RWPE2 (cell line): ENCODE measurements at regions not wholly inside any gene's neighbourhood (a gene's known extent, or its start where the extent isn't known, plus 50 kb on each side); places are given as distances from the start of the nearest gene placed in this dataset.

ENCODE experiments used
- ATAC-seq: fragments of 200-7000 bp; cut with Tn5 transposase; 3 replicates; pipeline ENCODE4 v1.9.1; 2021; ENCODE audit warnings: low read depth
- DNase-seq: peaks from one replicate; pipeline ENCODE4 v3.0.0-alpha.2; 2020; ENCODE audit warnings: low spot score
- H3K27ac ChIP-seq: fragments of 450-650 bp; 2 replicates; pipeline ENCODE4 v1.5.1; 2017; ENCODE audit warnings: mild to moderate bottlenecking; ENCODE audit not compliant: poor library complexity, severe bottlenecking
- H3K27me3 ChIP-seq: fragments of 250-450 bp; sonication (Bioruptor Pico); 2 replicates; pipeline ENCODE4 v1.5.1; 2021; ENCODE audit warnings: mild to moderate bottlenecking, moderate library complexity; ENCODE audit not compliant: insufficient read depth, poor library complexity, severe bottlenecking
- H3K36me3 ChIP-seq: fragments of 250-450 bp; sonication (Bioruptor Pico); 2 replicates; pipeline ENCODE4 v1.5.1; 2020; ENCODE audit warnings: low read depth, mild to moderate bottlenecking, moderate library complexity
- H3K4me1 ChIP-seq: fragments of 250-450 bp; sonication (Bioruptor Pico); 2 replicates; pipeline ENCODE4 v1.5.1; 2021; ENCODE audit warnings: mild to moderate bottlenecking, moderate library complexity; ENCODE audit not compliant: insufficient read depth, poor library complexity, severe bottlenecking
- H3K4me3 ChIP-seq: fragments of 250-450 bp; sonication (Bioruptor Pico); 2 replicates; pipeline ENCODE4 v1.5.1; 2021; ENCODE audit warnings: mild to moderate bottlenecking, moderate library complexity; ENCODE audit not compliant: severe bottlenecking
- H3K9me3 ChIP-seq: fragments of 250-450 bp; sonication (Bioruptor Pico); 2 replicates; pipeline ENCODE4 v1.5.1; 2021; ENCODE audit warnings: mild to moderate bottlenecking, moderate library complexity; ENCODE audit not compliant: severe bottlenecking
- TF ChIP-seq, protein P1 (sequence below): fragments of 450-650 bp; IDR thresholded peaks from one replicate; pipeline ENCODE4 v1.5.1; 2017; ENCODE audit warnings: mild to moderate bottlenecking, moderate library complexity; ENCODE audit not compliant: poor library complexity, severe bottlenecking

DNA sequence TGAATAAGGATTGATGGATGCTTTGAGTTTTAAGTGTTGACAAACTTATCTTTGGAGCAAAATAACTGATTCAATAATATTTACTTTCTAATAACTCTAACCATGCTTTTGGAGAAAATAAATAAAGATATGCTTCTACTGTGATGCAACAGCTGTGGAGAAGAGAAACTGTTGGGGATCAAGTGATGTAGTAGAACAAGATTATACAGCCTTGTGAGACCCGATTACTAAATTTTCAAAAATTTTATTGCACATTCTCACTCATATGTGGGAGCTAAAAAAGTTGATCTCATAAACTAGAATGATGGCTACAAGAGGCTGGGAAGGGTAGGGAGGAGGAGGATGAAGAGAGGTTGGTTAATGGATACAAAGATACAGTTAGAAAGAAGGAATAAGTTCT is 85.5 kb upstream of the OXGR1 start:
- no peak for ATAC-seq
- TF ChIP-seq, protein P1, sequence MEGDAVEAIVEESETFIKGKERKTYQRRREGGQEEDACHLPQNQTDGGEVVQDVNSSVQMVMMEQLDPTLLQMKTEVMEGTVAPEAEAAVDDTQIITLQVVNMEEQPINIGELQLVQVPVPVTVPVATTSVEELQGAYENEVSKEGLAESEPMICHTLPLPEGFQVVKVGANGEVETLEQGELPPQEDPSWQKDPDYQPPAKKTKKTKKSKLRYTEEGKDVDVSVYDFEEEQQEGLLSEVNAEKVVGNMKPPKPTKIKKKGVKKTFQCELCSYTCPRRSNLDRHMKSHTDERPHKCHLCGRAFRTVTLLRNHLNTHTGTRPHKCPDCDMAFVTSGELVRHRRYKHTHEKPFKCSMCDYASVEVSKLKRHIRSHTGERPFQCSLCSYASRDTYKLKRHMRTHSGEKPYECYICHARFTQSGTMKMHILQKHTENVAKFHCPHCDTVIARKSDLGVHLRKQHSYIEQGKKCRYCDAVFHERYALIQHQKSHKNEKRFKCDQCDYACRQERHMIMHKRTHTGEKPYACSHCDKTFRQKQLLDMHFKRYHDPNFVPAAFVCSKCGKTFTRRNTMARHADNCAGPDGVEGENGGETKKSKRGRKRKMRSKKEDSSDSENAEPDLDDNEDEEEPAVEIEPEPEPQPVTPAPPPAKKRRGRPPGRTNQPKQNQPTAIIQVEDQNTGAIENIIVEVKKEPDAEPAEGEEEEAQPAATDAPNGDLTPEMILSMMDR, result no peak

DNA sequence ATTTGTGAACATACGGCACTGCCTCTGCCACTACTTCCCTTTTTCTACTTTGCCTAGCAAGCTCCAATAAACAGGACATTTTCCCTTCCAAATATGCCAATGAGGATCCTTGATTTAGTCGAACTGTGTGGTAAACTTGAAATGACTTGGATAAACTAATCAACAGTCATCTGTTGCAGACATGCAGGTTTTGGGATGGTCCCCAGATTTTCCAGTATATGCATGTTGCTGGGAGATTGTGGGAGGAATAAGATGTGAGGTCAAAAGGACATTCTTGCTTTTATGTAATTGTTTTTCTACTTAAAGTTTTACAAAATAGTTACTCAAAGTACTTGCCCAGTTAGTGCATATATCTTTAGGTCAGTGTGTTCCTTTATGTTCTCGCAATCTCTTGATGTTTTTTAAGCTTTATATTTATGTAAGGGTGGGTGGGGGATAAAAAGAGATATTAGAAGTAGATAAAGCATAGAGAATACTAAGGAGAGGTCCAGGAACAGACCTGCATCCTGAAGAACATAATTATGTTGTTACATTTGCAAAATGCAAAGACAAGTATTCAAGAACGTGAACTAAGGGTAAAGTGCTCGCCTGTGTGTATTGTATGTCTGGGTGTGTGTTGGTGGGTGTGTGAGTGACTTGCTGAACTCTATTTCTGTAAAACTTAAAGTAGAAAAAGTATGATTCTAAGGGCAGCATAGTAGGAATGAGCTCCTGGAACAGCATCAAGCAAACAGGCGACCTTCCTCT is 88.4 kb upstream of the OXGR1 start:
- TF ChIP-seq, protein P1, result no peak
- Histone ChIP-seq H3K36me3 (no peaks in the 10 kb centered on the region), H3K27me3 (no peaks in the 10 kb centered on the region), H3K4me3 (no peak overlapping the region), H3K9me3 (no peaks in the 10 kb centered on the region), H3K27ac (no peak overlapping the region), H3K4me1 (no peaks in the 10 kb centered on the region)
- ATAC-seq, result no peak
- no peak for DNase-seq

More for the DNA sequence above, 85.5 kb upstream of the OXGR1 start:
- no peak overlapping the region for H3K4me3 ChIP-seq
- no peaks in the 10 kb centered on the region for H3K9me3 ChIP-seq
- H3K36me3 ChIP-seq, result no peaks in the 10 kb centered on the region
- no peak for DNase-seq
- H3K27ac ChIP-seq, result no peak overlapping the region
- H3K4me1 ChIP-seq, result no peaks in the 10 kb centered on the region
- no peaks in the 10 kb centered on the region for H3K27me3 ChIP-seq

DNA sequence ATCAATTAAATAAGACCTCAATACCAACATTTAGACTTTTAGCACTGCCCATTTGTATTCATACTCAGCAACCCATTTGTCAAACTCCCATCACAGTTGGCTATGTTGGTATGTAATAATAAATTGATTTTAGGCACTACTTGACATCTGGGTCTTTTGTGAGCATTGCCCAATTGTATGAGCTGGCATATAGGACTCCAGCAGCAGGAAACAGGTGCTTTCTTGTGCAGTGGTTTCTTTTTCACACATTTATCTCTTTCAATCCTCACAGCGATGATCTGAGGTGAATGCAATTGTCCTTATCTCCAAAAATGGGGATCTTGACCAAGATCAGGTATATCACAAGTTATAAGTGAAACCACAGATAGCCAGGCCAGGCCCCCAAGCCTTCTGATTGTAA is 96.9 kb upstream of the OXGR1 start:
- H3K27ac ChIP-seq, result no peak overlapping the region
- H3K4me3 ChIP-seq, result no peak overlapping the region
- H3K9me3 ChIP-seq, result no peaks in the 10 kb centered on the region
- H3K27me3 ChIP-seq, result no peaks in the 10 kb centered on the region
- ATAC-seq (no peak), DNase-seq (no peak)
- no peaks in the 10 kb centered on the region for H3K36me3 ChIP-seq
- TF ChIP-seq, protein P1, result no peak
- H3K4me1 ChIP-seq, result no peaks in the 10 kb centered on the region

GRCh38 chr13:97100821-97101220 is 106.5 kb upstream of the OXGR1 start:
- Histone ChIP-seq H3K27me3 (no peaks in the 10 kb centered on the region), H3K36me3 (no peaks in the 10 kb centered on the region), H3K4me1 (no peaks in the 10 kb centered on the region), H3K4me3 (no peak overlapping the region), H3K27ac (no peak overlapping the region), H3K9me3 (no peaks in the 10 kb centered on the region)
- TF ChIP-seq, protein P1, result no peak
- no peak for DNase-seq
- ATAC-seq, result no peak
